Skeletal muscle satellite cell (primary cell): ENCODE measurements at regions not wholly inside any gene's neighbourhood (a gene's known extent, or its start where the extent isn't known, plus 50 kb on each side); places are given as distances from the start of the nearest gene placed in this dataset.
"Not testable (repeated sequence)": the region's sequence is repeated elsewhere in the genome, so short reads cannot be mapped to it uniquely, and the experiment has no call there.

Source experiments
- H3K27me3 ChIP-seq: 2 replicates; pipeline ENCODE4 v1.7.0; 2013; ENCODE audit warnings: low read length; ENCODE audit not compliant: control insufficient read depth, insufficient read depth
- H3K36me3 ChIP-seq: 2 replicates; pipeline ENCODE4 v1.7.0; 2013; ENCODE audit warnings: mild to moderate bottlenecking, control low read depth, low read length; ENCODE audit not compliant: insufficient read depth
- H3K4me1 ChIP-seq: 2 replicates; pipeline ENCODE4 v1.7.0; 2013; ENCODE audit warnings: low read length; ENCODE audit not compliant: control insufficient read depth, insufficient read depth
- H3K4me2 ChIP-seq: 2 replicates; pipeline ENCODE4 v1.7.0; 2013; ENCODE audit warnings: mild to moderate bottlenecking, low read length
- H3K4me3 ChIP-seq: 2 replicates; pipeline ENCODE4 v1.7.0; 2013; ENCODE audit warnings: low read length
- H3K9ac ChIP-seq: 2 replicates; pipeline ENCODE4 v1.7.0; 2013; ENCODE audit warnings: mild to moderate bottlenecking, low read depth, low read length, moderate library complexity
- H3K9me3 ChIP-seq: replicated peaks from 2 replicates; pipeline ENCODE4 v1.7.0; 2013; ENCODE audit warnings: mild to moderate bottlenecking, control low read depth, low read length

- Histone ChIP-seq H3K4me3 (peak overlapping the region; percentile 49), H3K9ac (peak overlapping the region; percentile 81), H3K27me3 (no peaks in the 10 kb centered on the region), H3K36me3 (no peaks in the 10 kb centered on the region), H3K9me3 (no peaks in the 10 kb centered on the region), H3K4me2 (peak overlapping the region; percentile 76), H3K4me1 (peaks cover 30% of the 10 kb centered on the region)
Measured at GRCh38 chr6:4359108-4359730, 223.8 kb upstream of the ECI2 start.

- no peaks in the 10 kb centered on the region for H3K36me3 ChIP-seq
- H3K4me3 ChIP-seq = peak overlapping the region; percentile 49
- H3K4me1 ChIP-seq = peaks cover 25% of the 10 kb centered on the region
- no peaks in the 10 kb centered on the region for H3K9me3 ChIP-seq
- peak overlapping the region; percentile 81 for H3K9ac ChIP-seq
- H3K27me3 ChIP-seq = no peaks in the 10 kb centered on the region
- H3K4me2 ChIP-seq = peak overlapping the region; percentile 76
Measured at GRCh38 chr6:4358414-4359107, 223.2 kb upstream of the ECI2 start.

- not testable (repeated sequence) for H3K4me3 ChIP-seq, H3K9ac ChIP-seq, H3K4me2 ChIP-seq, H3K27me3 ChIP-seq, H3K36me3 ChIP-seq, H3K9me3 ChIP-seq
- H3K4me1 ChIP-seq = peaks cover 28% of the 10 kb centered on the region
Measured at GRCh38 chr6:4357660-4358152, 222.3 kb upstream of the ECI2 start.

- H3K4me1 ChIP-seq = peaks cover 34% of the 10 kb centered on the region
- no peak overlapping the region for H3K4me3 ChIP-seq
- H3K9ac ChIP-seq = no peak overlapping the region
- H3K36me3 ChIP-seq = no peaks in the 10 kb centered on the region
- no peak overlapping the region for H3K4me2 ChIP-seq
- H3K9me3 ChIP-seq = no peaks in the 10 kb centered on the region
- no peaks in the 10 kb centered on the region for H3K27me3 ChIP-seq
Measured at GRCh38 chr6:4356899-4357659, 221.7 kb upstream of the ECI2 start.

GRCh38 chr6:4355241-4355640 lies 219.9 kb upstream of the ECI2 start:
- H3K4me1 ChIP-seq = peaks cover 49% of the 10 kb centered on the region
- no peaks in the 10 kb centered on the region for H3K9me3 ChIP-seq
- H3K9ac ChIP-seq = peak overlapping the region; percentile 2
- H3K4me2 ChIP-seq = peak overlapping the region; percentile 7
- H3K36me3 ChIP-seq = no peaks in the 10 kb centered on the region
- H3K27me3 ChIP-seq = no peaks in the 10 kb centered on the region
- no peak overlapping the region for H3K4me3 ChIP-seq

GRCh38 chr6:4354181-4354580 lies 218.8 kb upstream of the ECI2 start:
- Histone ChIP-seq H3K9ac (no peak overlapping the region), H3K4me2 (no peak overlapping the region), H3K4me3 (no peak overlapping the region), H3K9me3 (no peaks in the 10 kb centered on the region), H3K4me1 (peaks cover 44% of the 10 kb centered on the region), H3K27me3 (no peaks in the 10 kb centered on the region), H3K36me3 (no peaks in the 10 kb centered on the region)

- no peaks in the 10 kb centered on the region for H3K27me3 ChIP-seq
- H3K4me1 ChIP-seq = peaks cover 37% of the 10 kb centered on the region
- H3K9me3 ChIP-seq = no peaks in the 10 kb centered on the region
- no peak overlapping the region for H3K9ac ChIP-seq
- peak overlapping the region; percentile 81 for H3K4me2 ChIP-seq
- no peak overlapping the region for H3K4me3 ChIP-seq
- no peaks in the 10 kb centered on the region for H3K36me3 ChIP-seq
Measured at GRCh38 chr6:4352731-4353130, 217.4 kb upstream of the ECI2 start.

- Histone ChIP-seq H3K27me3 (peaks cover 4% of the 10 kb centered on the region), H3K36me3 (no peaks in the 10 kb centered on the region), H3K9me3 (no peaks in the 10 kb centered on the region), H3K4me3 (peak overlapping the region; percentile 60), H3K4me1 (peaks cover 37% of the 10 kb centered on the region), H3K4me2 (peak overlapping the region; percentile 81), H3K9ac (peak overlapping the region; percentile 51)
Measured at GRCh38 chr6:4352322-4352669, 216.9 kb upstream of the ECI2 start.

GRCh38 chr6:4351520-4352321 lies 216.3 kb upstream of the ECI2 start:
- Histone ChIP-seq H3K4me2 (peak overlapping the region; percentile 81), H3K27me3 (peaks cover 7% of the 10 kb centered on the region), H3K36me3 (no peaks in the 10 kb centered on the region), H3K9me3 (no peaks in the 10 kb centered on the region), H3K9ac (peak overlapping the region; percentile 51), H3K4me3 (peak overlapping the region; percentile 60), H3K4me1 (peaks cover 37% of the 10 kb centered on the region)

- peaks cover 36% of the 10 kb centered on the region for H3K4me1 ChIP-seq
- H3K4me2 ChIP-seq = peak overlapping the region; percentile 81
- no peaks in the 10 kb centered on the region for H3K9me3 ChIP-seq
- peak overlapping the region; percentile 51 for H3K9ac ChIP-seq
- H3K4me3 ChIP-seq = peak overlapping the region; percentile 60
- no peaks in the 10 kb centered on the region for H3K36me3 ChIP-seq
- peaks cover 10% of the 10 kb centered on the region for H3K27me3 ChIP-seq
Measured at GRCh38 chr6:4350567-4351519, 215.5 kb upstream of the ECI2 start.
